ENCODE measurements at regions not wholly inside any gene's neighbourhood (a gene's known extent, or its start where the extent isn't known, plus 50 kb on each side); places are given as distances from the start of the nearest gene placed in this dataset.
A peak's percentile ranks its signal among the peaks of the same experiment; 100 is the strongest.

DNA sequence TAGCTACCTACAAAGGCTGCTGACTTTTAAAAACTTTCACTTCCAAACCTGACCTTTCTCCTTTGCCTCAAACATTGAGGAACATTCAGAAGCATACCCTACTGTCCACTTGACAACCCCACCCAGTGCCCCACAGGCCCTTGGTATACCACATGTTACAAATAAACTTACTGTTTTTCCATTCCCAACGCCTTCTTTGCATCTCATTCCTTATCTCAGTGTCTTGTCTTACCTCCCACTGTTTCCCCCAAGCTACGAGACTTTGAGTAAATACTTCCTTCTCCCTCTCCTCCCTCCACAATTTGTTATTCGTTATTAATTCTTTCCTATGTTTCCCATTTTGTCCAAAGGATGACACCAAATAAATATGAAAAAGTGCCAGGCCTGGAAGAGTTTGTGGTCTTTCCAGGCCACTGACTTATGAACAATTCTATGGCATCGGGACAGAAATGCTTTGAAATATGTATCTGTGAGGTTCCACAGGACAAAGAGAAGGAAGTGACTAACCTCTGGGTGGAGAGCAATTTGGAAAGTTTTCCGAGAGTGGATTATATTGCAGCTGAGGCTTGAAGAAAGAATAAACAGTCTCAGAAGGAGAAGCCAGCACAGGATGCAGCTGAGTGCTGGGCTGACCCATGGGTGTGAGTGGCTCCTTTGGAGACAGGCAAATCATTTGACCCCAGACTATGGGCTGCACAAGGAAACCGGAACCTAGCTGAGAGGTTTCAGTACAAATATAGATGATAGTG lies 409.0 kb downstream of the LPIN1 start:
- Mint-ChIP-seq H3K4me3 (no peak overlapping the region), H3K36me3 (no peaks in the 10 kb centered on the region), H3K27me3 (peaks cover 11 to 22% of the 10 kb centered on the region in 2 donors), H3K9me3 (no peaks in the 10 kb centered on the region), H3K27ac (no peak overlapping the region), H3K4me1 (ENCODE audit: low read depth in 2 of 2) (peaks cover 2 to 11% of the 10 kb centered on the region in 2 donors)
- DNase-seq (ENCODE audit: low spot score) (no peak), ATAC-seq (no peak)

GRCh38 chr2:12156349-12156748 lies 409.9 kb downstream of the LPIN1 start:
- Mint-ChIP-seq H3K27me3 (peaks cover 16 to 23% of the 10 kb centered on the region in 2 donors), H3K9me3 (no peaks in the 10 kb centered on the region), H3K27ac (no peak overlapping the region), H3K36me3 (no peaks in the 10 kb centered on the region), H3K4me1 (ENCODE audit: low read depth in 2 of 2) (peaks cover 9 to 11% of the 10 kb centered on the region in 2 donors), H3K4me3 (no peak overlapping the region)
- DNase-seq (ENCODE audit: low spot score) (no peak), ATAC-seq (no peak)

GRCh38 chr2:12161085-12161484 lies 414.7 kb downstream of the LPIN1 start:
- DNase-seq (ENCODE audit: low spot score) (no peak), ATAC-seq (no peak)
- H3K27me3 Mint-ChIP-seq: peaks cover 30 to 37% of the 10 kb centered on the region in 2 donors
- no peak overlapping the region for H3K4me3 Mint-ChIP-seq
- peaks cover 9 to 11% of the 10 kb centered on the region in 2 donors for H3K4me1 Mint-ChIP-seq (ENCODE audit: low read depth in 2 of 2)
- H3K27ac Mint-ChIP-seq: no peak overlapping the region
- no peaks in the 10 kb centered on the region for H3K36me3 Mint-ChIP-seq
- no peaks in the 10 kb centered on the region for H3K9me3 Mint-ChIP-seq

DNA sequence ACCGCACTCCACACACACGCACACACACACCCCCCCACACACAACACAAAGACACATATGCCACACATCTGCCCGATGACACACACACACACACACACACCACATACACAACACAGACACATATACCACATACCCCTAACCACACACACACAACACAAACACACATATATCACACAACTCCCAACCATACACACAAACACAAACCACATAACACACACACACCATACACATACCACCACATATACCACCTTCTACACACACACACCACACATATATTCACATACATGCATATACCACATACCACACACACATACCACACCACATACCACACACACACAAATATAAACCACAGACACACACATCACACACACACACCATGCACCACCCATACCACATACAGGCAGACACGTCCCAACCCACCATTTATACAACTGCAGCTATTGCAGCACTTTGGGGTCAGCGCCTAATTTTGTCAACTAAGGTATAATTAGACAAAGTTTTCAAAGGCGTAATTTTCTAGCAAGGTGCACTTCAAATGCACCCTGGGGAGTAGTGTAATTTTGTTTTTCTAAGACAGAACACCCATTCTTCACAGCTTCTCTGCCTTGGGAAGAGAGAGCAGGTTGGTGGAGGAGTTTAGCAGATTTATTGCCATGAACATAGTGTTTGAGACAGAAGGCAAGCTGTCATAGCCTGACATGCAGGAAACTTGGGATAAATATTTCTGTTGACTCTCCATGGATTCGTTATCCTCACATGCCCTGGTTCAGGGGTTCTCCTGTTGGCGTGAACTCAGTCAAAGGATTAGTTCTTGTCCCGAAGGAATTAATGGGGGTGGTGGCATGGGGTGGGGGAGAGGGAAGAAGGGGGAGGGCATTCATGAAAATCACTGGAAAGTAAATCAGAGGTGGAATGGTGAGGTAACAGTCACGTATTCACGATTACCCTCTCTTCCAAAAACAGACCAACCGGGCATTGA lies 416.1 kb downstream of the LPIN1 start:
- peaks cover 24 to 37% of the 10 kb centered on the region in 2 donors for H3K27me3 Mint-ChIP-seq
- no peaks in the 10 kb centered on the region for H3K36me3 Mint-ChIP-seq
- peaks cover 9 to 12% of the 10 kb centered on the region in 2 donors for H3K4me1 Mint-ChIP-seq (ENCODE audit: low read depth in 2 of 2)
- no peak for DNase-seq (ENCODE audit: low spot score)
- no peak overlapping the region for H3K4me3 Mint-ChIP-seq
- no peaks in the 10 kb centered on the region for H3K9me3 Mint-ChIP-seq
- H3K27ac Mint-ChIP-seq: no peak overlapping the region
- no peak for ATAC-seq

DNA sequence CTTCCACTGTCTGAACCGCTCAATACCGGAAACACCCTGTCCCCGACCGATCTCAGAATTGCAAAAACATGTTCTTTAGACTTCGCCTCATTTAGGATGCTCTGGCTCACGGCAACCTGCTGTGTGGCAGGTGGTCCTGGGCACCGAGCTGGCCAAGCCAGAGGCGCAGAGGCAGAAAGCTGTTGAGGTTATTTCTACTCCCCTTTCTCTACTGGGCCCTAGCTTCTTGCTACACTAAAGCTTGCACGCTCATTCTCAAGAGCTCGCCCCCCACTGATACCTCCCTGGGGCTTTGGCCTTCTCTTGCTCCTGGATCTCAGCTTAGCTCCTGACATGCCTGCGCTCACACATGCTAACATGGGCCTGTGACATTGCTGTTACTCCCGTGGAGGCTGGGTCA lies 417.4 kb downstream of the LPIN1 start:
- no peak overlapping the region for H3K27ac Mint-ChIP-seq
- H3K4me3 Mint-ChIP-seq: no peak overlapping the region
- DNase-seq (ENCODE audit: low spot score) (no peak), ATAC-seq (no peak)
- no peaks in the 10 kb centered on the region for H3K9me3 Mint-ChIP-seq
- peaks cover 18 to 21% of the 10 kb centered on the region in 2 donors for H3K4me1 Mint-ChIP-seq (ENCODE audit: low read depth in 2 of 2)
- peaks cover 30 to 37% of the 10 kb centered on the region in 2 donors for H3K27me3 Mint-ChIP-seq
- no peaks in the 10 kb centered on the region for H3K36me3 Mint-ChIP-seq

DNA sequence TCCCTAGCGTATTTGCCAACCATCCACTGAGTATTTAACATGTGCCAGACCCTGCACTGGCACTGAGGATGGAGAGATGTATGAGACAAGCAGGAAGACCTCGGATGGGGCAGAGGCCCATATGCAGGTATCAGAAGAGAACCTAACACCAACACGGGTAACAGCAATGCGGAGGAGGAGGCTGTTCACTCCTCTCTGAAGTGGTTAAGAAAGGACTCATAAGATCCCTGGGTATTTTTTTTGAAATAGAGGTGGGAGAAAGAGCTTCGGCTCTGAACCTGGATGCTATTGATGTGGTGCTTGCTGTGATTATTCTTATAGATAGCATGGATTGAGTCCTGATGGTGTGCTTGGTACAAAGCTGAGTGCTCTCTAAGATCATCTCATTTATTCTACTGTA lies 418.3 kb downstream of the LPIN1 start:
- Mint-ChIP-seq H3K4me1 (ENCODE audit: low read depth in 2 of 2) (peaks cover 25 to 29% of the 10 kb centered on the region in 2 donors), H3K27ac (no peak overlapping the region), H3K4me3 (no peak overlapping the region), H3K36me3 (no peaks in the 10 kb centered on the region), H3K27me3 (peaks cover 27 to 31% of the 10 kb centered on the region in 2 donors), H3K9me3 (no peaks in the 10 kb centered on the region)
- DNase-seq (ENCODE audit: low spot score) (no peak), ATAC-seq (no peak)

- Mint-ChIP-seq H3K4me1 (ENCODE audit: low read depth in 2 of 2) (peaks cover 20 to 22% of the 10 kb centered on the region in 2 donors), H3K9me3 (no peaks in the 10 kb centered on the region), H3K27ac (peak overlapping the region in 1 of 2 donors; percentile 22), H3K27me3 (peaks cover 14 to 16% of the 10 kb centered on the region in 2 donors), H3K4me3 (no peak overlapping the region), H3K36me3 (no peaks in the 10 kb centered on the region)
- ATAC-seq: peak in 1 of 2 donors; percentile 15
- DNase-seq (ENCODE audit: low spot score): no peak
These were observed 421.3 kb downstream of the LPIN1 start for GRCh38 chr2:12167525-12168317.

DNA sequence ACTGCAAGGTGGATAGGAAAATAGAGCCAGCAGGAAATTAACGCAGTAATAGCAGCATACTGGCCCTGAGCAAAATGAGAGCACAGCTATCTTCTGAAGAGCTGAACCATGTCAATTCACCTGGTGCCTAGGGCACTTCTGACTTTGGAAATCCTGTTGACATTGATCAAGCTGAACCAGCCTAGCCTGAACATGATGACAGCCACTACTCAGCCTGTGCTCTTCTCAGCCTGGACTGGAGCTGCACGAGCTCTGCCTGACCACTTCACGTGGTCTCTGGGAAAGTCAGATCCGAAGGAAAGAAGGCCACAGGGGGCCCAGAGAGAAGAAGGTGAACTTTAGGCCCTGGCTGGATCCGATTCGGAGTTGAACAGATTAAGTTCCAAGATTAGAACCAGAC lies 421.9 kb downstream of the LPIN1 start:
- Mint-ChIP-seq H3K4me1 (ENCODE audit: low read depth in 2 of 2) (peaks cover 20 to 24% of the 10 kb centered on the region in 2 donors), H3K27me3 (peaks cover 13 to 19% of the 10 kb centered on the region in 2 donors)
- DNase-seq (ENCODE audit: low spot score): no peak

DNA sequence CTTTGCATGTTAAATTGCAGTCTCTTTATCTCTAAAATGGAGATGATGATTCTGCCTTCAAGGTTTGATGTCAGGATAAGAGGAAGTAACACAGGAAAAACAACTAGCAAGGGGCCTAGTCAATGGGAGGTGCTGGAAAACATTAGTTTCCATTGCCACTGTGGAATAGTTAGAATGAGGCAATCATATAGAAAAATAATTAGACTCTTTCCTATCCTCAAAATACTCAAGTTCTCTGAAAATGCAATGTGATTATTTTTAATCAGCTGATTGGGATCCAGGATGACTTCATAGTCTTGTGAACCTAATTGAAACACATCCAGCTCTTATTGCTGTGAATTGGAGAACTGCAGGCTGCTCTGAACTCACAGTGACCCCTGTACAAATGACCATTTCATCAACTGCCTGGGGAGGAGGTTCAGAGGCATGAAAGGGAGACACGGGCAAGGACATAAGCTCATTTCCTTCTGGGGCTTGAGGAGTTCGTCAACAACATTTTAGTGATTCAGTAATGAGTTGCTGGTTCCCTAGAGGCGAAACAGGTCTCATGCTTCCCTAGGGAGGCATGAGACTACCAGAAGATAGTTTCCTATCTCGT lies 422.5 kb downstream of the LPIN1 start:
- no peaks in the 10 kb centered on the region for H3K9me3 Mint-ChIP-seq
- H3K27ac Mint-ChIP-seq: peak overlapping the region in 1 of 2 donors; percentile 58
- DNase-seq (ENCODE audit: low spot score) (no peak), ATAC-seq (no peak)
- peaks cover 17 to 24% of the 10 kb centered on the region in 2 donors for H3K4me1 Mint-ChIP-seq (ENCODE audit: low read depth in 2 of 2)
- no peak overlapping the region for H3K4me3 Mint-ChIP-seq
- no peaks in the 10 kb centered on the region for H3K36me3 Mint-ChIP-seq
- peaks cover 8 to 15% of the 10 kb centered on the region in 2 donors for H3K27me3 Mint-ChIP-seq

More for the DNA sequence above, 421.9 kb downstream of the LPIN1 start:
- no peak for ATAC-seq
- Mint-ChIP-seq H3K27ac (peak overlapping the region in 1 of 2 donors; percentile 22), H3K9me3 (no peaks in the 10 kb centered on the region), H3K36me3 (no peaks in the 10 kb centered on the region), H3K4me3 (no peak overlapping the region)

DNA sequence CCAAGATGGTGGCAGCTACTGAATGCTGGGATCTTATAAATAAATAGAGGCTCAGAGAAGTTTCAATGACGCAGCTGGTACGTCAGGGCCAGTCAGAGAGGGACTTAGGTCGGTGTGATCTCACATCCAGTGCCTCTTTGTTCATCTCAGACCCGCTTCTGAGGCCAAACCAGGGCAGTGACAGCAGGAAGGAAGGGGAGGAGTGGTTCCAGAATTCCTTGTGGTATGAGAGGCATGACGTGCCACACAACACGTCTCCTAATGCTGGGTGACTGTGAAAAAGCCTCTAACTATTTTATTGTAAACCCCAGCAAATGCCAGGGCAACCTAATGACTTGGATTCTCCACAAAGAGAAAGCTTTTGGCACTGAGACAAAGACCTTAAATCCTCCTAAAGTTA lies 423.3 kb downstream of the LPIN1 start:
- Mint-ChIP-seq H3K36me3 (no peaks in the 10 kb centered on the region), H3K9me3 (no peaks in the 10 kb centered on the region), H3K4me3 (no peak overlapping the region), H3K27ac (peak overlapping the region in 1 of 2 donors; percentile 58), H3K4me1 (ENCODE audit: low read depth in 2 of 2) (peaks cover 16 to 24% of the 10 kb centered on the region in 2 donors), H3K27me3 (peaks cover 0 to 11% of the 10 kb centered on the region in 2 donors)
- DNase-seq (ENCODE audit: low spot score) (no peak), ATAC-seq (peak; percentile 53 to 77)

GRCh38 chr2:12170121-12170520 lies 423.7 kb downstream of the LPIN1 start:
- no peak overlapping the region for H3K4me3 Mint-ChIP-seq
- ATAC-seq: no peak

GRCh38 chr2:12173271-12173942 lies 427.0 kb downstream of the LPIN1 start:
- Mint-ChIP-seq H3K27ac (no peak overlapping the region), H3K9me3 (no peaks in the 10 kb centered on the region), H3K4me1 (ENCODE audit: low read depth in 2 of 2) (peaks cover 41 to 43% of the 10 kb centered on the region in 2 donors), H3K36me3 (no peaks in the 10 kb centered on the region), H3K4me3 (no peak overlapping the region), H3K27me3 (peaks cover 12% of the 10 kb centered on the region in 2 donors)
- no peak for ATAC-seq
- DNase-seq (ENCODE audit: low spot score): no peak

More at GRCh38 chr2:12170121-12170520, 423.7 kb downstream of the LPIN1 start:
- Mint-ChIP-seq H3K9me3 (no peaks in the 10 kb centered on the region), H3K27ac (peak overlapping the region in 1 of 2 donors; percentile 58), H3K36me3 (no peaks in the 10 kb centered on the region), H3K27me3 (peaks cover under 1 to 11% of the 10 kb centered on the region in 2 donors), H3K4me1 (ENCODE audit: low read depth in 2 of 2) (peaks cover 16 to 24% of the 10 kb centered on the region in 2 donors)
- no peak for DNase-seq (ENCODE audit: low spot score)

All from natural killer cell treated with Interleukin-12 subunit alpha and Interleukin-12 subunit beta and Interleukin-15 and Interleukin-18, amount 100 ng/mL, for 72 hours (primary cell).